Activated naive CD4-positive, alpha-beta T cell treated with anti-CD3 and anti-CD28 coated beads, Interleukin-2, amount 50 U/mL, for 72 hours (primary cell): ENCODE measurements at regions not wholly inside any gene's neighbourhood (a gene's known extent, or its start where the extent isn't known, plus 50 kb on each side); places are given as distances from the start of the nearest gene placed in this dataset.

ENCODE experiments used
- ATAC-seq, 2 donors: fragments of 150-1000 bp; cut with Tn5 transposase; 2 replicates each; pipeline ENCODE4 v1.10.0; 2021; ENCODE audit warnings: mild to moderate bottlenecking in 2 of 2, moderate library complexity in 2 of 2
- DNase-seq, 2 donors: peaks; one replicate each; pipeline ENCODE4 v3.0.0; 2021 to 2022; ENCODE audit warnings: low spot score in 2 of 2
- H3K27ac Mint-ChIP-seq, 2 donors: one replicate each; pipeline ENCODE4 v1.8.0; 2022; ENCODE audit warnings: mild to moderate bottlenecking in 2 of 2, mixed read lengths in 2 of 2
- H3K36me3 Mint-ChIP-seq, 2 donors: one replicate each; pipeline ENCODE4 v1.8.0; 2022; ENCODE audit warnings: mixed read lengths in 2 of 2
- H3K9me3 Mint-ChIP-seq, 2 donors: one replicate each; pipeline ENCODE4 v1.8.0; 2022; ENCODE audit warnings: mixed read lengths in 2 of 2

GRCh38 chr5:26245321-26245720 lies 793.1 kb downstream of the CDH9 start:
- DNase-seq (no peak), ATAC-seq (no peak)
- no peaks in the 10 kb centered on the region for H3K36me3 Mint-ChIP-seq
- no peak overlapping the region for H3K27ac Mint-ChIP-seq
- H3K9me3 Mint-ChIP-seq: peaks cover 2 to 13% of the 10 kb centered on the region in 2 donors

DNA sequence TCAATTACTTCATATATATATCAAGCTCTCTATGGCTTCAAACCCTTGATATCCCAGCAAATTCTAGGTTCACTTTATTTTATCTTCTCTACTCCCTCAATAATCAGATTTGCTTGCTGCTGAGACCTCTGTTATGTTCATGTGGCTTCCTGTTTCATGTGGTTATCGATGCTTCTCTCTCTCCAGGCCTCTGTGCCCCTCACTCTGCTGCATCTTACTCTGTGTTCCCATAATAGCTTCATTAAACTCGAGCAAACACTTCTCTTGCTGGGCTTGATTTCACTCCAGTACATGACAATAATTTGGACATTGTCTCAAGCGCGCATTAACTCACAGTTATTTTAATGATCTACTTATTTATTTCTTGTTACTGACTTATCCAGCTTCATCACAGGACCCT lies 798.8 kb downstream of the CDH9 start:
- no peak overlapping the region for H3K27ac Mint-ChIP-seq
- H3K36me3 Mint-ChIP-seq: peaks cover 0 to 6% of the 10 kb centered on the region in 2 donors
- ATAC-seq (no peak), DNase-seq (no peak)
- peaks cover 17 to 18% of the 10 kb centered on the region in 2 donors for H3K9me3 Mint-ChIP-seq

DNA sequence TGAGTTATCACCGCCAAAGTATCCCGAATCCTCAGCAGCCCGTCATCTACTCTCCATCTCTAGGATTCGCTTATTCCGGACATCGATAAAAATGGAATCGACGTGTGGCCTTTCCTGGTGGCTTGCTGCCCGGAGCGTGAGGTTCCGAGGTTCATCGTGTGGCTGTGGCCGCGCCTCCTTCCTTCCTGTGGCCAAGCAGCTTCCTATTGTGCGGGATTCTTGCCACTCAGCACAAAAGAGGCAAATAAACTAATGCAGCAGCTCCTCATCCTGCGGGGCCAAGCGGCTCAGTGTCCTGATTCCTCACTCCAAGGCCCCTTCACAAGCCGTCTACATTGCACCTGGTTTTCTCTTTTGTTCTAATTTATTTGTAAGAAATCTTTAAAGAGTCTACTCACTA lies 800.9 kb downstream of the CDH9 start:
- Mint-ChIP-seq H3K9me3 (peaks cover 17 to 25% of the 10 kb centered on the region in 2 donors), H3K27ac (no peak overlapping the region), H3K36me3 (peaks cover 0 to 6% of the 10 kb centered on the region in 2 donors)
- DNase-seq (no peak), ATAC-seq (no peak)

DNA sequence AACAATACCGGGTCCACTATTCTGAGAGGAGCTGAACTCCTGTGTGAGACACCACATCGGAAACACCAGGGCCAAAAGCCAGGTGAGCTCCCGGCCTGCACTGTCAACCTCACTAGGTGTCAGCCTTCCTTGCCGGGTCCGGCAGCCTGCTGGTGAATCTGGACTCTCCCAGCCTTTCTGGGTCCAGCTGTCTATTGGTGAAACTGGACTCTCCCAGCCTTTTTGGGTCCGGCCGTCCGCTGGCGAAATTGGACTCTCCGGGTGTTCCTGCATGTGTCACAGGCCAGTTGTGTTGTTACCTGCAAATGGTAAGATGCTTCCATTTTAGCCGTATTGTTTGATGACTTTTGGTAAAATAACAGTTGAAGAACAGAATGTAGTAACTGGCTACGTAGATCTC lies 801.5 kb downstream of the CDH9 start:
- DNase-seq: no peak
- ATAC-seq: no peak
- peaks cover 0 to 6% of the 10 kb centered on the region in 2 donors for H3K36me3 Mint-ChIP-seq
- peaks cover 17 to 28% of the 10 kb centered on the region in 2 donors for H3K9me3 Mint-ChIP-seq
- H3K27ac Mint-ChIP-seq: no peak overlapping the region

DNA sequence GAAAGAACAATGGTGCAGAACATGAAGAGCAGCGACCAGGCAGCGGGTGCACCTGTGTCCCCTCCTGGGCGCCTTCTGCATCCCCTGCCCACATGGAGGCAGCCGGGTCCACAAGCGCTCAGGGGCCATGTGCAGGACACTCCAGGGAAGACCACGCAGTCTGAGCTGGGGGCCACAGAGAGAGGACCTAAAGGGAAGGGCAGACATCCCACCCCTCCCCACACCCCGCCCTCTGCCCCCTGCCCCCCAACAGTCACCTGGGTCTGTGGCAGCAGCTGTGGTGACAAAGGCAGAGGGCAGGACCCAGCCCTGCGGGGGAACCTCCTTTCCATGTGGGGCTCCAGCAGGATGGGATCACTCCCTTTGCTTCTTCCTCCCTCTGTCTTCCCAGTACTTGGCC lies 805.7 kb downstream of the CDH9 start:
- no peak for DNase-seq
- H3K27ac Mint-ChIP-seq: no peak overlapping the region
- ATAC-seq: no peak
- H3K36me3 Mint-ChIP-seq: peaks cover 11 to 21% of the 10 kb centered on the region in 2 donors
- H3K9me3 Mint-ChIP-seq: peaks cover 20 to 21% of the 10 kb centered on the region in 2 donors

GRCh38 chr5:26231316-26231715 lies 807.1 kb downstream of the CDH9 start:
- Mint-ChIP-seq H3K36me3 (peaks cover 25% of the 10 kb centered on the region in 2 donors), H3K27ac (no peak overlapping the region), H3K9me3 (peaks cover 25 to 35% of the 10 kb centered on the region in 2 donors)
- DNase-seq (no peak), ATAC-seq (no peak)

DNA sequence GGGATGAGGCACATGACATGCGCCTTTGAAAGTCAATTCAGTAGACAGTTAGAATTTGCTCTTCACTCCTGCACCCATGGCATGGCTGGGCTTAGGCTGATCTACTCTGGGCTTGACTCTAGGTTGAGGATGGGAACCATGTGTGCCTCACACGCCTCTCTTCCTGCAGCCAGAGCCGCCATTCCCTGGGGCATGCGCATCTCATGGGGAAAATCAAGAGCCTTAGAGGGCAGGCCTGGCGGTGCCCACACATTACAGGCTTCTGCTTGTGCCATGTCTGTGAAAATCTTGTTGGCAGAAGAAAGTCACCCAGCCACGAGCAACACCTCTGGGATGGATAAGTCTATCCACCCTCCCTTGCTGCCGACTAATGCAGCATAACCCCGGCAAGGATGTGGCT lies 808.5 kb downstream of the CDH9 start:
- ATAC-seq: no peak
- H3K9me3 Mint-ChIP-seq: peaks cover 34 to 48% of the 10 kb centered on the region in 2 donors
- H3K27ac Mint-ChIP-seq: no peak overlapping the region
- DNase-seq: no peak
- peaks cover 36% of the 10 kb centered on the region in 2 donors for H3K36me3 Mint-ChIP-seq

GRCh38 chr5:26227245-26227644 lies 811.1 kb downstream of the CDH9 start:
- DNase-seq: no peak
- Mint-ChIP-seq H3K36me3 (peaks cover 45 to 47% of the 10 kb centered on the region in 2 donors), H3K27ac (peak overlapping the region in 1 of 2 donors; percentile 9), H3K9me3 (peaks cover 49 to 50% of the 10 kb centered on the region in 2 donors)
- ATAC-seq: no peak

DNA sequence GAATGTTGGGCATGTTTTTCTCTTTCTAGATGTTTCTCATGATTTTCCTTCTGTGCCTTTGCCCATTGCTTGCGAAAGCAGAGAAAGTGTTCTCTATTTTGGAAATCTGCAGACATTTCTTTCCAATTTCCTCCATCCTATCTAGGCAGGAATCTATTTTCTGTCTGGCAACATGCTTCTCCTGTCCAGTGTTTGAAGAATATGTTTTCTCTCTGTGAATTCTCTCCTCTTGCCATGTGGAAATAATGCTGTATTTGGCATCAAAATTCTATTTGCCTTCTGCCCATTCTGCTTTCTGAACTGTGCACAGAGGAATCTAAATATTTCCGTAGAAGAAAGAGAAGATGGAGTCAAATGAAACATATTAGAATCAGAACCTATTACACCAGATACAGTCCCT lies 833.3 kb downstream of the CDH9 start:
- Mint-ChIP-seq H3K9me3 (peaks cover 14 to 18% of the 10 kb centered on the region in 2 donors), H3K36me3 (no peaks in the 10 kb centered on the region), H3K27ac (no peak overlapping the region)
- DNase-seq: no peak
- no peak for ATAC-seq

- no peak for DNase-seq
- no peak for ATAC-seq
- Mint-ChIP-seq H3K27ac (no peak overlapping the region), H3K9me3 (peaks cover 12 to 18% of the 10 kb centered on the region in 2 donors), H3K36me3 (peaks cover 0 to 5% of the 10 kb centered on the region in 2 donors)
Observed at GRCh38 chr5:26193626-26194025, 844.8 kb downstream of the CDH9 start.

GRCh38 chr5:26192486-26192885 lies 845.9 kb downstream of the CDH9 start:
- ATAC-seq (no peak), DNase-seq (no peak)
- Mint-ChIP-seq H3K36me3 (peaks cover 0 to 5% of the 10 kb centered on the region in 2 donors), H3K27ac (no peak overlapping the region), H3K9me3 (peaks cover 12 to 18% of the 10 kb centered on the region in 2 donors)

GRCh38 chr5:26181582-26181981 lies 856.8 kb downstream of the CDH9 start:
- DNase-seq (no peak), ATAC-seq (no peak)
- Mint-ChIP-seq H3K27ac (no peak overlapping the region), H3K9me3 (peaks cover 11 to 12% of the 10 kb centered on the region in 2 donors), H3K36me3 (peaks cover 0 to 2% of the 10 kb centered on the region in 2 donors)

GRCh38 chr5:26148569-26149107 lies 889.7 kb downstream of the CDH9 start:
- ATAC-seq (no peak), DNase-seq (no peak)
- Mint-ChIP-seq H3K9me3 (peaks cover 30 to 33% of the 10 kb centered on the region in 2 donors), H3K27ac (no peak overlapping the region), H3K36me3 (peaks cover 0 to 18% of the 10 kb centered on the region in 2 donors)

- H3K9me3 Mint-ChIP-seq: peaks cover 0 to 4% of the 10 kb centered on the region in 2 donors
- no peaks in the 10 kb centered on the region for H3K36me3 Mint-ChIP-seq
- ATAC-seq (no peak), DNase-seq (no peak)
- H3K27ac Mint-ChIP-seq: no peak overlapping the region
Observed at GRCh38 chr5:26143259-26143658, 895.1 kb downstream of the CDH9 start.

DNA sequence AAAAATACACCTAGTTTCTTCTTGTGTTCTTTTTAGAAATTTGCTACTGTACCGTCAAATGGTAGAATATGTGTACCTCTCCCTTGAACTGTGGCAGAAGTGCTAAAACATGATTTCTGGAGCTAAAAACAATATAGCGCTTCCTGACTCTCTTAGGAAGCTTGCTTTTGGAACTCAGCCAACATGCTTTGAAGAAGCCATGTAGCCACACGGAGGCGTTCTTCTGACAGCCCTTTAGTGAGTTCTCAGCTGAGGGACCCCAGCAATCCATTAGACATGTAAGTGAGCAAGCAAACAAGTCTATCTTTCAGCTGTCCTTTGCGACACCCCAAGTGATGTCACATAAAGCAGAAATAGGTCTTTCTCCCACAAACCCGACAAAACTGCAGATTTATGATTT lies 917.0 kb downstream of the CDH9 start:
- Mint-ChIP-seq H3K27ac (no peak overlapping the region), H3K9me3 (peaks cover 9% of the 10 kb centered on the region in 2 donors), H3K36me3 (no peaks in the 10 kb centered on the region)
- DNase-seq: no peak
- ATAC-seq: no peak

DNA sequence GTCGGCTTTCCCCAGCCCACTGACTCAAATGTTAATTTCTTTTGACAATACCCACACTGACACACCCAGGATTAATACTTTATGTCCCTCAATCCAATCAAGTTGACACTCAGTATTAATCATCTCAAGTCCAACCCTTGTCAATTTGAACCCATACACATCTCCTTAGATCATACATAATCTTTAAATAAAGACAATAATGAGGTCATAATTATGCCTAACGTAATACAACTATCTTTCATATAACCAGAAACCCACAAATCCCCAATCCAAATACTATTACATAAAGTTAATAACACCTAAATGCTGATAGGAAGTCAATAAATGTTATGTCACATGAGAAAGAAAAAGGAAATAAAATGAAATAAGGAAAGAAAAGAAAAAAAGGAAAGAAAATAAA lies 934.2 kb downstream of the CDH9 start:
- Mint-ChIP-seq H3K9me3 (peaks cover 16 to 20% of the 10 kb centered on the region in 2 donors), H3K27ac (no peak overlapping the region), H3K36me3 (no peaks in the 10 kb centered on the region)
- no peak for ATAC-seq
- DNase-seq: no peak

GRCh38 chr5:26060212-26060611 lies 978.2 kb downstream of the CDH9 start:
- H3K36me3 Mint-ChIP-seq: no peaks in the 10 kb centered on the region
- H3K27ac Mint-ChIP-seq: no peak overlapping the region
- no peak for DNase-seq
- peaks cover 22 to 33% of the 10 kb centered on the region in 2 donors for H3K9me3 Mint-ChIP-seq
- ATAC-seq: no peak

- no peak for ATAC-seq
- DNase-seq: no peak
- H3K9me3 Mint-ChIP-seq: peaks cover 33 to 40% of the 10 kb centered on the region in 2 donors
- no peaks in the 10 kb centered on the region for H3K36me3 Mint-ChIP-seq
- no peak overlapping the region for H3K27ac Mint-ChIP-seq
Observed at GRCh38 chr5:26054594-26054993, 983.8 kb downstream of the CDH9 start.
